A549 (cell line): ENCODE measurements at regions not wholly inside any gene's neighbourhood (a gene's known extent, or its start where the extent isn't known, plus 50 kb on each side); places are given as distances from the start of the nearest gene placed in this dataset.

ENCODE experiments used
- ATAC-seq, 2 experiments: fragments of 200-7000 bp in 1 of 2; fragments of >200 bp in 1 of 2; cut with Nextera tagmentation in 1 of 2; cut with Tn5 transposase in 1 of 2; 3 replicates each; pipeline versions ENCODE4 v1.8.0 to v1.9.1; 2018 to 2020; ENCODE audit warnings: mild to moderate bottlenecking in 1 of 2, moderate library complexity in 1 of 2
- CTCF ChIA-PET: fragments of 300-600 bp; sonication (Branson Sonifier 250); formaldehyde crosslinking; extraction: SDS; loops from one replicate; lab custom pipeline; 2021; ENCODE audit warnings: antibody characterized with exemption, inconsistent platforms; lab: Yijun Ruan, JAX
- POLR2A ChIA-PET: fragments of 350-600 bp; formaldehyde crosslinking; extraction: SDS; loops from one replicate; lab custom pipeline; 2021; ENCODE audit warnings: antibody characterized with exemption, inconsistent platforms; lab: Yijun Ruan, JAX
- DNase-seq, 2 experiments: peaks; one replicate each; pipeline versions ENCODE4 v3.0.0 to v3.0.0-alpha.2; 2011 to 2016; ENCODE audit warnings: low read depth in 1 of 2, low spot score in 1 of 2
- FAIRE-seq: peaks from 2 replicates; lab custom pipeline; 2011; peaks lifted over from hg19 to GRCh38; lab: Jason Lieb, UNC
- H3K27ac ChIP-seq, 2 experiments: fragments of >200 bp; sonication (Bioruptor Twin); formaldehyde crosslinking; 3 replicates each; pipeline ENCODE4 v1.5.1; 2016 to 2017
- H3K4me1 ChIP-seq: fragments of >200 bp; sonication (Bioruptor Twin); formaldehyde crosslinking; 3 replicates; pipeline ENCODE4 v1.6.1; 2016
- H3K4me2 ChIP-seq: fragments of >200 bp; sonication (Bioruptor Twin); formaldehyde crosslinking; 3 replicates; pipeline ENCODE4 v1.6.1; 2016
- H3K4me3 ChIP-seq: fragments of >200 bp; sonication (Bioruptor Twin); formaldehyde crosslinking; 3 replicates; pipeline ENCODE4 v1.5.1; 2016
- H3K9me3 ChIP-seq: fragments of >200 bp; sonication (Bioruptor Twin); formaldehyde crosslinking; 3 replicates; pipeline ENCODE4 v1.6.1; 2016
- CTCF ChIP-seq: fragments of >200 bp; sonication (Bioruptor Twin); formaldehyde crosslinking; IDR thresholded peaks from 3 replicates; pipeline ENCODE4 v1.5.1; 2016
- E2F6 ChIP-seq: IDR thresholded peaks from 2 replicates; pipeline ENCODE4 v1.6.1; 2012; ENCODE audit warnings: low read depth, borderline replicate concordance
- EP300 ChIP-seq, 2 experiments: fragments of >200 bp; sonication (Bioruptor Twin); formaldehyde crosslinking; IDR thresholded peaks; 2 replicates in 1 of 2; 3 replicates in 1 of 2; pipeline ENCODE4 v1.6.1; 2016 to 2017
- ESRRA ChIP-seq: fragments of 150-350 bp; IDR thresholded peaks from 2 replicates; pipeline ENCODE4 v1.6.1; 2014; ENCODE audit warnings: mild to moderate bottlenecking, low read length, borderline replicate concordance
- FOSB ChIP-seq: fragments of 250-450 bp; sonication (Bioruptor Pico); IDR thresholded peaks from 2 replicates; pipeline ENCODE4 v1.5.0; 2020; ENCODE audit warnings: mild to moderate bottlenecking, moderate library complexity
- GATA3 ChIP-seq: IDR thresholded peaks from 2 replicates; pipeline ENCODE4 v1.6.1; 2012; ENCODE audit warnings: borderline replicate concordance
- HES2 ChIP-seq: fragments of >200 bp; sonication (Bioruptor Twin); formaldehyde crosslinking; IDR thresholded peaks from 2 replicates; pipeline ENCODE4 v1.6.1; 2016
- HMGXB4 ChIP-seq: fragments of 250-450 bp; sonication (Bioruptor Pico); IDR thresholded peaks from 2 replicates; pipeline ENCODE4 v1.5.0; 2021; ENCODE audit warnings: mild to moderate bottlenecking, moderate library complexity, borderline replicate concordance
- HOXA7 ChIP-seq: fragments of 250-450 bp; sonication (Bioruptor Pico); IDR thresholded peaks from 2 replicates; pipeline ENCODE4 v1.5.0; 2020; ENCODE audit warnings: mild to moderate bottlenecking, moderate library complexity
- JUNB ChIP-seq: fragments of >200 bp; sonication (Bioruptor Twin); formaldehyde crosslinking; IDR thresholded peaks from 2 replicates; pipeline ENCODE4 v1.6.1; 2016
- KDM1A ChIP-seq: fragments of 200-600 bp; sonication (generic); IDR thresholded peaks from 2 replicates; pipeline ENCODE4 v1.6.1; 2016; ENCODE audit warnings: low read depth, mild to moderate bottlenecking
- MAFK ChIP-seq: fragments of 450-650 bp; IDR thresholded peaks from 2 replicates; pipeline ENCODE4 v1.6.1; 2014; ENCODE audit not compliant: partially characterized antibody
- MAX ChIP-seq: IDR thresholded peaks from 2 replicates; pipeline ENCODE4 v1.6.1; 2012
- MAZ ChIP-seq: fragments of 150-350 bp; IDR thresholded peaks from 2 replicates; pipeline ENCODE4 v1.6.1; 2014; ENCODE audit warnings: antibody characterized with exemption, low read depth, low read length, borderline replicate concordance
- NFE2L2 ChIP-seq: fragments of 150-350 bp; conservative IDR thresholded peaks from 2 replicates; pipeline ENCODE4 v1.6.1; 2014; ENCODE audit warnings: low read length
- NPAS2 ChIP-seq: fragments of 250-450 bp; sonication (Bioruptor Pico); IDR thresholded peaks from 2 replicates; pipeline ENCODE4 v1.8.0; 2022; ENCODE audit warnings: mild to moderate bottlenecking, moderate library complexity, borderline replicate concordance
- NR3C1 ChIP-seq: fragments of >200 bp; sonication (Bioruptor Twin); formaldehyde crosslinking; IDR thresholded peaks from 3 replicates; pipeline ENCODE4 v1.6.1; 2017
- PHF8 ChIP-seq: fragments of 200-600 bp; sonication (generic); IDR thresholded peaks from 2 replicates; pipeline ENCODE4 v1.6.1; 2016; ENCODE audit warnings: low read depth, mild to moderate bottlenecking, antibody characterized with exemption, moderate library complexity, borderline replicate concordance
- POLR2A ChIP-seq: IDR thresholded peaks from 2 replicates; pipeline ENCODE4 v1.6.1; 2012; ENCODE audit warnings: mild to moderate bottlenecking, low read length
- RFX5 ChIP-seq: fragments of 450-650 bp; IDR thresholded peaks from 2 replicates; pipeline ENCODE4 v1.7.1; 2014; ENCODE audit warnings: antibody characterized with exemption, mild to moderate bottlenecking, moderate library complexity
- RNF2 ChIP-seq: fragments of 200-600 bp; sonication (generic); IDR thresholded peaks from 2 replicates; pipeline ENCODE4 v1.6.1; 2016; ENCODE audit warnings: low read depth, mild to moderate bottlenecking, antibody characterized with exemption, moderate library complexity, borderline replicate concordance
- SMC3 ChIP-seq: fragments of >200 bp; sonication (Bioruptor Twin); formaldehyde crosslinking; IDR thresholded peaks from 3 replicates; pipeline ENCODE4 v1.6.1; 2018; ENCODE audit warnings: inconsistent platforms
- SREBF2 ChIP-seq: fragments of 450-650 bp; IDR thresholded peaks from 2 replicates; pipeline ENCODE4 v1.6.1; 2014; ENCODE audit warnings: mild to moderate bottlenecking, moderate library complexity
- TP53 ChIP-seq: fragments of 250-450 bp; sonication (Bioruptor Pico); IDR thresholded peaks from 2 replicates; pipeline ENCODE4 v1.5.0; 2021; ENCODE audit warnings: mild to moderate bottlenecking, moderate library complexity
- ZNF302 ChIP-seq: fragments of 250-450 bp; sonication (Bioruptor Pico); IDR thresholded peaks from 2 replicates; pipeline ENCODE4 v1.9.0; 2021; ENCODE audit warnings: inconsistent platforms, mild to moderate bottlenecking, moderate library complexity
- WGBS: methylation state at CpG from one replicate; pipeline ENCODE4 v1.1.6; 2017; ENCODE audit errors: missing lambda C conversion rate; 5-methylcytosine and 5-hydroxymethylcytosine counted together

- POLR2A ChIA-PET: no interaction called here
- Histone ChIP-seq H3K4me3 (no peak overlapping the region), H3K9me3 (no peaks in the 10 kb centered on the region), H3K27ac (no peak overlapping the region), H3K4me2 (no peak overlapping the region), H3K4me1 (no peaks in the 10 kb centered on the region)
- ATAC-seq (no peak), DNase-seq (no peak), FAIRE-seq (no peak)
- TF ChIP-seq CTCF (no peak), HMGXB4 (CRISPR knock-in tag) (no peak), EP300 (IDR thresholded peaks at IDR 0.05) (no peak), RFX5 (no peak), KDM1A (no peak), MAZ (no peak), NFE2L2 (no peak), E2F6 (no peak), HOXA7 (no peak), TP53 (CRISPR knock-in tag) (no peak), MAX (no peak), PHF8 (no peak)
- 32% methylated on average over 2 of the region's 2 CpGs for WGBS
- CTCF ChIA-PET: no interaction called here
Measured at GRCh38 chr10:121305066-121305465, 293.2 kb downstream of the FGFR2 start.

GRCh38 chr10:121306159-121306673, 292.0 kb downstream of the FGFR2 start:
- no peak for TF ChIP-seq HES2
- TF ChIP-seq JUNB: no peak
- no peak for TF ChIP-seq NR3C1
- TF ChIP-seq RNF2: no peak
- TF ChIP-seq ZNF302 (CRISPR knock-in tag): no peak
- no peak for TF ChIP-seq NPAS2 (CRISPR knock-in tag)
- no peak for TF ChIP-seq SMC3
- no peak for TF ChIP-seq EP300 (IDR thresholded peaks at IDR 0.05)
- TF ChIP-seq GATA3: no peak
- TF ChIP-seq POLR2A: no peak
- no peak for TF ChIP-seq MAFK
- no peak for TF ChIP-seq FOSB (CRISPR knock-in tag)
- TF ChIP-seq SREBF2: no peak
- TF ChIP-seq ESRRA: no peak
- Histone ChIP-seq H3K4me2 (no peak overlapping the region), H3K4me3 (no peak overlapping the region), H3K27ac (no peak overlapping the region), H3K9me3 (no peaks in the 10 kb centered on the region), H3K4me1 (no peaks in the 10 kb centered on the region)
- ATAC-seq: no peak
- no peak for FAIRE-seq
- POLR2A ChIA-PET: no interaction called here
- WGBS: 3% methylated on average over 3 of the region's 3 CpGs
- DNase-seq: no peak
- CTCF ChIA-PET: no interaction called here
